Bronchial epithelial cell (primary cell): ENCODE measurements at regions not wholly inside any gene's neighbourhood (a gene's known extent, or its start where the extent isn't known, plus 50 kb on each side); places are given as distances from the start of the nearest gene placed in this dataset.

ENCODE experiments used
- DNase-seq: peaks from one replicate; pipeline ENCODE4 v3.0.0-alpha.2; 2010; ENCODE audit warnings: low read depth
- FAIRE-seq: peaks from 2 replicates; lab custom pipeline; 2011; peaks lifted over from hg19 to GRCh38; lab: Jason Lieb, UNC
- H3K27me3 ChIP-seq: 2 replicates; pipeline ENCODE4 v1.5.1; 2011; ENCODE audit warnings: low read length; ENCODE audit not compliant: control insufficient read depth, insufficient read depth
- H3K36me3 ChIP-seq: 2 replicates; pipeline ENCODE4 v1.5.1; 2011; ENCODE audit warnings: low read length; ENCODE audit not compliant: control insufficient read depth, insufficient read depth
- H3K4me3 ChIP-seq: 2 replicates; pipeline ENCODE4 v1.5.1; 2011; ENCODE audit warnings: mild to moderate bottlenecking, low read depth, low read length, control low read depth
- TF ChIP-seq, protein P1 (sequence below): IDR thresholded peaks from 2 replicates; pipeline ENCODE4 v1.5.1; 2011; ENCODE audit warnings: mild to moderate bottlenecking, moderate library complexity, low read length, control low read depth, inconsistent platforms; ENCODE audit not compliant: insufficient read depth, severe bottlenecking

DNA sequence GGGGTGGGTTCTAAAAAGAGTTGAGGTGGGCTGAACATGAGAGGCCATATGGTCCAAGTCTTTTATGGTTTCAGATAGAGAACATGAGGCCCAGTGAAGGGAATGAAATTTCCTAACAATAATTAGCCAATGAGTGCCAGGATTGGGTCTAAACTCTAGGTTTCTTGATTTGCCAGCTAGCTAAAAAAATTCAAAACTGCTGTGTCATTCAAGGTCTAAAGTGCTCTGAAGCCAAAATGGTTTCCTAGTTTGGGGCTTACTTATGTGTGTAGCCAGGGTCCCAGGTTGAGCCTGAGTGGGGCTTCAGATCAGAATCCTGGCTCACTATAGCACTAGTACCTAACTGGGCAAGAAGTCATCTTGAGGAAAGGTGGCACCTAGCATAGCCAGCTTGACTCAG is 55.3 kb upstream of the SYN2 start:
- H3K4me3 ChIP-seq, result no peak overlapping the region
- no peaks in the 10 kb centered on the region for H3K27me3 ChIP-seq
- no peak for FAIRE-seq
- TF ChIP-seq, protein P1, sequence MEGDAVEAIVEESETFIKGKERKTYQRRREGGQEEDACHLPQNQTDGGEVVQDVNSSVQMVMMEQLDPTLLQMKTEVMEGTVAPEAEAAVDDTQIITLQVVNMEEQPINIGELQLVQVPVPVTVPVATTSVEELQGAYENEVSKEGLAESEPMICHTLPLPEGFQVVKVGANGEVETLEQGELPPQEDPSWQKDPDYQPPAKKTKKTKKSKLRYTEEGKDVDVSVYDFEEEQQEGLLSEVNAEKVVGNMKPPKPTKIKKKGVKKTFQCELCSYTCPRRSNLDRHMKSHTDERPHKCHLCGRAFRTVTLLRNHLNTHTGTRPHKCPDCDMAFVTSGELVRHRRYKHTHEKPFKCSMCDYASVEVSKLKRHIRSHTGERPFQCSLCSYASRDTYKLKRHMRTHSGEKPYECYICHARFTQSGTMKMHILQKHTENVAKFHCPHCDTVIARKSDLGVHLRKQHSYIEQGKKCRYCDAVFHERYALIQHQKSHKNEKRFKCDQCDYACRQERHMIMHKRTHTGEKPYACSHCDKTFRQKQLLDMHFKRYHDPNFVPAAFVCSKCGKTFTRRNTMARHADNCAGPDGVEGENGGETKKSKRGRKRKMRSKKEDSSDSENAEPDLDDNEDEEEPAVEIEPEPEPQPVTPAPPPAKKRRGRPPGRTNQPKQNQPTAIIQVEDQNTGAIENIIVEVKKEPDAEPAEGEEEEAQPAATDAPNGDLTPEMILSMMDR, result no peak
- H3K36me3 ChIP-seq, result no peaks in the 10 kb centered on the region
- DNase-seq, result no peak

DNA sequence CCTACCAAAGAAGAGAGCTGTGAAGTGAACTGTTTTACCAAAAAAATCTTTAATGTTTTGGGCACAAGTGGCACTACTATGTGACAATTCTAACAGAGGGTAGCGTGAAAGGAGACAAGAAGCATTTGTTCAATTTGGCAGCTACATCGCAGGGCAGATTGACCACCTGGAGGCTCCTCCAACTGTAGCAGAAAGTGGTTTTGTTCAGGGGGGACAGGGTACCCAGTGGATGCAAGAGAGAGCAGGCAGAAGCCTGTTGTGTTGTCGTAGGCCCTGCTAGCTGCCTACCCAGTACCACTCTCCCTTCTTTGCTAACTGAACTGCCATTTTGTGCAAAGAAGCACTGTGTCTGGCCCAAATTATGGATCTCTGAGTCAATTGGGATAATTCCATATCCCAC is 54.8 kb upstream of the SYN2 start:
- Histone ChIP-seq H3K4me3 (no peak overlapping the region), H3K36me3 (no peaks in the 10 kb centered on the region), H3K27me3 (no peaks in the 10 kb centered on the region)
- TF ChIP-seq, protein P1, result no peak
- DNase-seq (no peak), FAIRE-seq (peak; percentile 32)

DNA sequence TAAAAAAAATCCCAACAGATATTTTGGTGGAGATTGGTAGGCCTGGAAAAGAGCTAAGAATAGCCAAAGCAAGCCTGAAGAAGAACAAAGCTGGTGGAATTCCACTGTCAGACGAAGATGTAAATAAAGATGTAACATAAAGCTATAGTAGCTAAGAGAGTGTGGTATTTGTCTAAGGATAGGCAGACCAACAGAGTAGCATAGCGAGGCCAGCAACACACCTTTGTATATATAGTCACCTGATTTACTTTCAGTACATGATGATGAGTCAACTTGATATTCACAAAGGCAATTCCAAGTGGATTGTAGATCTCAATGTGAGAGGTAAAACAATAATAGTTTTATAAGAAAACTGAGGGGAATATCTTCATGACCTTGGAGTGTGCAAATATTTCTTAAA is 53.6 kb upstream of the SYN2 start:
- no peak for FAIRE-seq

GRCh38 chr3:11953350-11953749 is 50.8 kb upstream of the SYN2 start:
- Histone ChIP-seq H3K27me3 (no peaks in the 10 kb centered on the region), H3K4me3 (no peak overlapping the region)
- FAIRE-seq, result no peak

More for the DNA sequence above, 53.6 kb upstream of the SYN2 start:
- Histone ChIP-seq H3K27me3 (no peaks in the 10 kb centered on the region), H3K36me3 (no peaks in the 10 kb centered on the region), H3K4me3 (no peak overlapping the region)
- peak; percentile 45 for DNase-seq
- TF ChIP-seq, protein P1, result no peak

DNA sequence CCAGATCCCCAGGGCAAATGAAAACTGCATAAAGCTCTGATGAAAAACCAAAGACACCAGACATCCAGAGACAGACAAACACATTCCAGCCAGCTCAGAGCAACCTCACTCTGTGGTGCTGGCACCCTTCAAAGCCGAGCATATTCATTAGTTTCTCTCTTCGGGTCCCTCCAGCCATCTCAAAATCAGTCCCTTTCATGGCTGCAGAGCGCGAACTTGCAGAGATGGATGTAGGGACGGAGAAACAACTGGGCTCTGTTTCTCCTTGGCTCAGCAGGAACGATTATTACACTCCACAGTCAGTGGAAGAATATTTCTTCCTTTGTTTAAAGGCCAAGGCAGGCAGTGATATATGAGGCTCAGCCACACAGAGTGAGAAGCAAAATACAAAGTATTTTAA is 50.4 kb upstream of the SYN2 start:
- DNase-seq (no peak), FAIRE-seq (no peak)
- Histone ChIP-seq H3K36me3 (no peaks in the 10 kb centered on the region), H3K4me3 (no peak overlapping the region), H3K27me3 (no peaks in the 10 kb centered on the region)
- TF ChIP-seq, protein P1, result no peak

More at GRCh38 chr3:11953350-11953749, 50.8 kb upstream of the SYN2 start:
- no peak for DNase-seq
- no peaks in the 10 kb centered on the region for H3K36me3 ChIP-seq
- TF ChIP-seq, protein P1, result no peak

- FAIRE-seq, result no peak
Observed at GRCh38 chr3:11954312-11954934, 49.8 kb upstream of the SYN2 start.

More at GRCh38 chr3:11954312-11954934, 49.8 kb upstream of the SYN2 start:
- no peak overlapping the region for H3K4me3 ChIP-seq
- DNase-seq, result peak; percentile 30
- H3K27me3 ChIP-seq, result no peaks in the 10 kb centered on the region
- no peaks in the 10 kb centered on the region for H3K36me3 ChIP-seq
- TF ChIP-seq, protein P1, result no peak
